ENCODE measurements at regions not wholly inside any gene's neighbourhood (a gene's known extent, or its start where the extent isn't known, plus 50 kb on each side); places are given as distances from the start of the nearest gene placed in this dataset.

- H3K36me3 Mint-ChIP-seq (ENCODE audit: low read depth): no peaks in the 10 kb centered on the region
- no peak overlapping the region for H3K4me3 Mint-ChIP-seq
- H3K27ac Mint-ChIP-seq: no peak overlapping the region
- no peaks in the 10 kb centered on the region for H3K9me3 Mint-ChIP-seq
- no peaks in the 10 kb centered on the region for H3K27me3 Mint-ChIP-seq
- H3K4me1 Mint-ChIP-seq (ENCODE audit: low read depth): no peaks in the 10 kb centered on the region
- intact Hi-C loops (cut with micrococcal nuclease): no loop called here
Measured at GRCh38 chr3:148367756-148368155, 329.9 kb upstream of the AGTR1 start.

- Mint-ChIP-seq H3K4me1 (ENCODE audit: low read depth) (no peaks in the 10 kb centered on the region), H3K9me3 (no peaks in the 10 kb centered on the region), H3K4me3 (no peak overlapping the region), H3K27me3 (no peaks in the 10 kb centered on the region), H3K27ac (no peak overlapping the region), H3K36me3 (ENCODE audit: low read depth) (no peaks in the 10 kb centered on the region)
- intact Hi-C loops (cut with micrococcal nuclease): no loop called here
Measured at GRCh38 chr3:148369381-148369780, 328.3 kb upstream of the AGTR1 start.

- no peak overlapping the region for H3K4me3 Mint-ChIP-seq
- H3K36me3 Mint-ChIP-seq (ENCODE audit: low read depth): no peaks in the 10 kb centered on the region
- intact Hi-C loops (cut with micrococcal nuclease): no loop called here
- H3K4me1 Mint-ChIP-seq (ENCODE audit: low read depth): no peaks in the 10 kb centered on the region
- H3K9me3 Mint-ChIP-seq: no peaks in the 10 kb centered on the region
- no peak overlapping the region for H3K27ac Mint-ChIP-seq
- no peaks in the 10 kb centered on the region for H3K27me3 Mint-ChIP-seq
Measured at GRCh38 chr3:148372206-148372875, 325.4 kb upstream of the AGTR1 start.

GRCh38 chr3:148373961-148374360, 323.7 kb upstream of the AGTR1 start:
- intact Hi-C loops (cut with micrococcal nuclease): no loop called here
- Mint-ChIP-seq H3K27ac (no peak overlapping the region), H3K27me3 (no peaks in the 10 kb centered on the region), H3K36me3 (ENCODE audit: low read depth) (no peaks in the 10 kb centered on the region), H3K4me3 (no peak overlapping the region), H3K4me1 (ENCODE audit: low read depth) (no peaks in the 10 kb centered on the region), H3K9me3 (no peaks in the 10 kb centered on the region)

- no peaks in the 10 kb centered on the region for H3K36me3 Mint-ChIP-seq (ENCODE audit: low read depth)
- no peak overlapping the region for H3K27ac Mint-ChIP-seq
- no peak overlapping the region for H3K4me3 Mint-ChIP-seq
- intact Hi-C loops (cut with micrococcal nuclease): no loop called here
- no peaks in the 10 kb centered on the region for H3K27me3 Mint-ChIP-seq
- no peaks in the 10 kb centered on the region for H3K4me1 Mint-ChIP-seq (ENCODE audit: low read depth)
- H3K9me3 Mint-ChIP-seq: no peaks in the 10 kb centered on the region
Measured at GRCh38 chr3:148379763-148380382, 317.8 kb upstream of the AGTR1 start.

- H3K9me3 Mint-ChIP-seq: no peaks in the 10 kb centered on the region
- H3K4me3 Mint-ChIP-seq: no peak overlapping the region
- H3K4me1 Mint-ChIP-seq (ENCODE audit: low read depth): no peaks in the 10 kb centered on the region
- H3K36me3 Mint-ChIP-seq (ENCODE audit: low read depth): no peaks in the 10 kb centered on the region
- intact Hi-C loops (cut with micrococcal nuclease): no loop called here
- no peaks in the 10 kb centered on the region for H3K27me3 Mint-ChIP-seq
- no peak overlapping the region for H3K27ac Mint-ChIP-seq
Measured at GRCh38 chr3:148381051-148381450, 316.7 kb upstream of the AGTR1 start.

- intact Hi-C loops (cut with micrococcal nuclease): no loop called here
- Mint-ChIP-seq H3K27me3 (no peaks in the 10 kb centered on the region), H3K4me1 (ENCODE audit: low read depth) (no peaks in the 10 kb centered on the region)
Measured at GRCh38 chr3:148389916-148390315, 307.8 kb upstream of the AGTR1 start.

GRCh38 chr3:148395821-148396220, 301.9 kb upstream of the AGTR1 start:
- Mint-ChIP-seq H3K4me3 (no peak overlapping the region), H3K9me3 (no peaks in the 10 kb centered on the region), H3K27ac (no peak overlapping the region), H3K36me3 (ENCODE audit: low read depth) (no peaks in the 10 kb centered on the region), H3K27me3 (no peaks in the 10 kb centered on the region), H3K4me1 (ENCODE audit: low read depth) (no peaks in the 10 kb centered on the region)
- intact Hi-C loops (cut with micrococcal nuclease): no loop called here

More at GRCh38 chr3:148389916-148390315, 307.8 kb upstream of the AGTR1 start:
- Mint-ChIP-seq H3K36me3 (ENCODE audit: low read depth) (no peaks in the 10 kb centered on the region), H3K27ac (no peak overlapping the region), H3K9me3 (no peaks in the 10 kb centered on the region), H3K4me3 (no peak overlapping the region)

- H3K9me3 Mint-ChIP-seq: no peaks in the 10 kb centered on the region
Measured at GRCh38 chr3:148400754-148401153, 296.9 kb upstream of the AGTR1 start.

GRCh38 chr3:148408667-148409066, 289.0 kb upstream of the AGTR1 start:
- no peak overlapping the region for H3K27ac Mint-ChIP-seq
- H3K9me3 Mint-ChIP-seq: peaks cover 35% of the 10 kb centered on the region
- H3K4me1 Mint-ChIP-seq (ENCODE audit: low read depth): no peaks in the 10 kb centered on the region
- H3K27me3 Mint-ChIP-seq: no peaks in the 10 kb centered on the region
- no peak overlapping the region for H3K4me3 Mint-ChIP-seq
- intact Hi-C loops (cut with micrococcal nuclease): no loop called here
- H3K36me3 Mint-ChIP-seq (ENCODE audit: low read depth): no peaks in the 10 kb centered on the region

More at GRCh38 chr3:148400754-148401153, 296.9 kb upstream of the AGTR1 start:
- Mint-ChIP-seq H3K4me3 (no peak overlapping the region), H3K27me3 (no peaks in the 10 kb centered on the region), H3K4me1 (ENCODE audit: low read depth) (no peaks in the 10 kb centered on the region), H3K36me3 (ENCODE audit: low read depth) (no peaks in the 10 kb centered on the region), H3K27ac (no peak overlapping the region)
- intact Hi-C loops (cut with micrococcal nuclease): no loop called here

- no peaks in the 10 kb centered on the region for H3K36me3 Mint-ChIP-seq (ENCODE audit: low read depth)
- no peaks in the 10 kb centered on the region for H3K9me3 Mint-ChIP-seq
- no peak overlapping the region for H3K4me3 Mint-ChIP-seq
- H3K27ac Mint-ChIP-seq: no peak overlapping the region
- intact Hi-C loops (cut with micrococcal nuclease): no loop called here
- H3K27me3 Mint-ChIP-seq: no peaks in the 10 kb centered on the region
- H3K4me1 Mint-ChIP-seq (ENCODE audit: low read depth): no peaks in the 10 kb centered on the region
Measured at GRCh38 chr3:148420242-148420641, 277.5 kb upstream of the AGTR1 start.

GRCh38 chr3:148428862-148429605, 268.7 kb upstream of the AGTR1 start:
- Mint-ChIP-seq H3K27ac (no peak overlapping the region), H3K27me3 (no peaks in the 10 kb centered on the region)

GRCh38 chr3:148433665-148434064, 264.0 kb upstream of the AGTR1 start:
- intact Hi-C loops (cut with micrococcal nuclease): no loop called here
- Mint-ChIP-seq H3K36me3 (ENCODE audit: low read depth) (no peaks in the 10 kb centered on the region), H3K27me3 (no peaks in the 10 kb centered on the region), H3K4me3 (no peak overlapping the region), H3K4me1 (ENCODE audit: low read depth) (no peaks in the 10 kb centered on the region), H3K9me3 (no peaks in the 10 kb centered on the region), H3K27ac (no peak overlapping the region)

More at GRCh38 chr3:148428862-148429605, 268.7 kb upstream of the AGTR1 start:
- Mint-ChIP-seq H3K4me3 (no peak overlapping the region), H3K36me3 (ENCODE audit: low read depth) (no peaks in the 10 kb centered on the region), H3K4me1 (ENCODE audit: low read depth) (no peaks in the 10 kb centered on the region), H3K9me3 (no peaks in the 10 kb centered on the region)
- intact Hi-C loops (cut with micrococcal nuclease): no loop called here

GRCh38 chr3:148435534-148435933, 262.2 kb upstream of the AGTR1 start:
- no peaks in the 10 kb centered on the region for H3K36me3 Mint-ChIP-seq (ENCODE audit: low read depth)
- no peak overlapping the region for H3K27ac Mint-ChIP-seq
- no peaks in the 10 kb centered on the region for H3K27me3 Mint-ChIP-seq
- H3K4me1 Mint-ChIP-seq (ENCODE audit: low read depth): no peaks in the 10 kb centered on the region
- intact Hi-C loops (cut with micrococcal nuclease): no loop called here
- no peak overlapping the region for H3K4me3 Mint-ChIP-seq
- H3K9me3 Mint-ChIP-seq: no peaks in the 10 kb centered on the region
